Activated CD4-positive, alpha-beta T cell treated with anti-CD3 and anti-CD28 coated beads for 4 hours (primary cell): ENCODE measurements at regions not wholly inside any gene's neighbourhood (a gene's known extent, or its start where the extent isn't known, plus 50 kb on each side); places are given as distances from the start of the nearest gene placed in this dataset.
"Not testable (repeated sequence)": the region's sequence is repeated elsewhere in the genome, so short reads cannot be mapped to it uniquely, and the experiment has no call there.

Experiments used
- DNase-seq, 2 donors: peaks; one replicate each; pipeline ENCODE4 v3.0.0-alpha.2; 2020

DNA sequence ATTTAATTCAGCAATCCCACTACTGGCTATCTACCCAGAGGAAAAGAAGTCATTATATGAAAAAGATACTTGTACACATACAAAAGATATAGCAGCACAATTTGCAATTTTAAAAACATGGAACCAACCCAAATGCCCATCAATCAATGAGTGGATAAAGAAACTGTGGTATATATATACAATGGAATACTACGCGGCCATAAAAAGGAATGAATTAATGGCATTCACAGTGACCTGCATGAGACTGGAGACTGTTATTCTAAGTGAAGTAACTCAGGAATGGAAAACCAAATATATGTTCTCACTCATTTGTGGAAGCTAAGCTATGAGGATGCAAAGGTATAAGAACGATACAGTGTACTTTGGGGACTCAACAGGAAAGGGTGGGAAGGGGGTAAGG is 102.8 kb upstream of the KCNMA1 start:
- DNase-seq, result not testable (repeated sequence)

DNA sequence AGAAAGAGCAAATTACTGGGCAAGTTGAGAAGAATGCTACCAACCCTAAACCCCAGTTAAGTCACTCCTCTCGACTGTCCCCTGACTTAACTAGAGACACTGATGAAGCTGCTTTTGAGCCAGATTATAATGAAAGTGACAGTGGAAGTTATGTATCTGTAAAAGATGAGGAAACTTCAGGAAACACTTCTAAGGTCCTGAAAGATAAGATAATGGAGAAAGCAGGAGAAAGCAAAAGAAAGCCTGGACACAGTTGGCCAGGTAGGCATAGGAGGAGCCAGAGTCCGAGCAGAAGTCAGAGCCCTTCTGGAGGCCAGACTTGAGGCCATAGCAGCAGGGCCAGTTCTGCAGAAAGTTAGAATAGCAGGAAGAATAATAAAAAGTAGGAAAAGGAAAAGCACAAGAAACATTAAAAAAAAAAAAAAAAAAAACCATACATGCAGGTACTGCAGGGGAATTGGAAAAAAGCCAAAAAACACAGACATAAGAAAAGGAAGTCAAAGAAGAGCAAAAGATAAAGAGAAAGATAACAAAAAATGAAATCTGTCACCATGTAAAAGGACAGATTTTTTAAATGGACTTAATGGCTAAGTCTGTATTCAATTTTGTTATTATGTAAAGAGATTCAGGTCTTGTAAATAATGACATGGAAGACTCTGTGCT is 101.0 kb upstream of the KCNMA1 start:
- no peak for DNase-seq

DNA sequence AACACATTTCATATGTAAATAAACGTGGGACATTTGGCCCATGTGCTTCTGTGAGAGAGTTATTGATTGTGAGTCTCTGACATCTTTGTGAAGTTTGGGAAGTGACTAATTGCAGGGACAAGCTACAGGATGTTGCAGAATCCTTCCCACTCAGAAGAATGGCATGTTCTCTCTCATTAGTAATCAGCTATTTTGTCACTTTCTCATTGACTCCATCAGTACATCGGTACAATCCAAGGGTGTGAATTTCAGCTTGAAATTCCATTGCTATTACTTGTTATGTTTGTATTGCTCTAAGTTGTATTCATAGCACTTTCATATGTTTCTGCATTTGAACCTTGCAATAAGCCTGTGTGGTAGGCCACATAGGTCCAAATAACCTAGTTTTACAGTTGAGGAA is 100.0 kb upstream of the KCNMA1 start:
- DNase-seq, result no peak

DNA sequence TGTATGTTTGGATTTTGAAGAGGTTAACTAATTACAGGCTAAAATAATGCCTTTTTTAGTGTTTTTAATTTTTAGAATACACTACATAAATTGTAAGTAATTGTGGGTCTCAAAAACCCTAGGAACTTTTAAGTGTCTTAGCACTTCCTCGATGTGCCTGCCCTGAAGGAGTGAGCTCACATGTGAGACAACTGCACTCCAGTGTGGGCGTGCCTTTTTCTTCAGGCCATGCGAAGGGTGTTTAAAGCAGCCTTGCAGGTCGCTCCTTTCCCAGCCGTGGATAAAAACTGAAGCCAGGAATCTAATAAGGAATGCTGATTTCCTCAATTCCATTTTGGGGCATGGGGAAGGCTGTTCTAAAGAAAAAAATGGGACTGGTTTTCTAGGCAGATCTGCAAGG is 97.5 kb upstream of the KCNMA1 start:
- DNase-seq, result not testable (repeated sequence)

DNA sequence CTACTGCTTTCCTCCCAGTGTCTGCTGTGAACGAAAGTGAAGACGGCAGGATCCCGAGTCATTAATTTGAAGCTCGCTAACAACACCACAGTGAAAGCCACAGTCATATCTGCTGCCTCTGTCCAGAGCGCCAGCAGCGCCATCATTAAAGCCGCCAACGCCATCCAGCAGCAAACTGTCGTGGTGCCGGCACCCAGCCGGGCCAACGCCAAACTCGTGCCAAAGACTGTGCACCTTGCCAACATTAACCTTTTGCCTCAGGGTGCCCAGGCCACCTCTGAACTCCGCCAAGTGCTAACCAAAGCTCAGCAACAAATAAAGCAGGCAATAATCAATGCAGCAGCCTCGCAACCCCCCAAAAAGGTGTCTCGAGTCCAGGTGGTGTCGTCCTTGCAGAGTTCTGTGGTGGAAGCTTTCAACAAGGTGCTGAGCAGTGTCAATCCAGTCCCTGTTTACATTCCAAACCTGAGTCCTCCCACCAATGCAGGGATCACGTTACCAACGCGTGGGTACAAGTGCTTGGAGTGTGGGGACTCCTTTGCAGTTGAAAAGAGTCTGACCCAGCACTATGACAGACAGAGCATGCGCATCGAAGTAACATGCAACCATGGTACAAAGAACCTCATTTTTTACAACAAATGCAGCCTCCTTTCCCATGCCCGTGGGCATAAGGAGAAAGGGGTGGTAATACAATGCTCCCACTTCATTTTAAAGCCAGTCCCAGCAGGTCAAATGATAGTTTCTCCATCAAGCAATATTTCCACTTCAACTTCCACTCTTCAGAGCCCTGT is 94.8 kb upstream of the KCNMA1 start:
- no peak for DNase-seq

DNA sequence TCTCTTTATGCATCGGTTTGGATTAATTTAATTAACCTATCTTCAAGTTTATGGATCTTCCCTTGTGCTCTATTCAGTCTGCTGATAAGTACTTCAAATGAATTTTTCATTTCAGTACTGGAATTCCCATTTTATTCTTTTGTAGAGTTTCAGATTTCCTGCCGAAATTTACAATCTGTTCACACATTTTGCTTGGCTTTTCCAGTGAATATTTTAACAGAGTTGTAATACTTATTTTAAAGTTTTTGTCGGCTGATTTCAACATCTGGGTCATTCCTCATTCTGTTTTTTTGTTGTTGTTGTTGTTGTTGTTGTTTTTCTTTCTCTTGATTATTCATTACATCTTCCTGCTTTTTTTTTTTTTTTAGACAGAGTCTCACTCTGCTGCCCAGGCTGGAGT is 89.9 kb upstream of the KCNMA1 start:
- DNase-seq, result no peak

- no peak for DNase-seq
Observed at GRCh38 chr10:77726732-77727131, 89.1 kb upstream of the KCNMA1 start.

- no peak for DNase-seq
Observed at GRCh38 chr10:77726301-77726700, 88.7 kb upstream of the KCNMA1 start.

DNA sequence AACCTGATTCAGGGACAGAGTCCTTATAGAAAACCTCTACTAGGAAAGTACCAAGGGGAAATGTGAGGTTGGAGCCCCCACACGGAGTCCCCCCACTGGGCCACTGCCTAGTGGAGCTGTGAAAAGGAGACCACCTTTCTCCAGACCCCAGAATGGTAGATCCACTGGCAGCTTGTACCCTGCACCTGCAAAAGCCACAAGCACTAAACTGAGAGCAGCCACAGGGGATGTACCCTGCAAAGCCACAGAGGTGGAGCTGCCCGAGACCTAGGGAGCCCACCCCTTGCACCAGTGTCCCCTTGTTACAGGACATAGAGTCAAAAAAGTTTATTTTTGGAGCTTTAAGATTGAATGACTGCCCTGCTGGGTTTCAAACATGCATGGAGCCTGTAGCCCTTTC is 87.2 kb upstream of the KCNMA1 start:
- DNase-seq, result no peak

- DNase-seq, result no peak
Observed at GRCh38 chr10:77723376-77723775, 85.8 kb upstream of the KCNMA1 start.

DNA sequence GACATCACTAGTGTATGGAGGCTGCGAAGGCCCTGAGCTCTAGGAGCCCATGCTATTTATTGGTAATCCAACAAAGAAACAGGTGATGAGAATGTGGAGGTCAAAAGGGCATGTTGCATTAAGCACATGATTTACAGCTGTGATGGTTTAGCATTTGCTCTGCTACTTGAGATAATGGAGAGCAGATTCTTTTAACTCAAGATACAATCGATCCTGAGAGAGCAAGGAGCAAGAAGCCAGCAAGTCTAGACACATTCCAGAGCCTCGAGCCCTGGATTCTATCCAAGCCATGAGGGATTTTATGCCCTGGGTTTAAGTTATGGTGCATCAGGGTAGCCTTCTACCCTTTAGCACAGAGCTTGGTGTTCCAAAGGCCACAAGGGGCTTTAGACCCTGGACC is 85.3 kb upstream of the KCNMA1 start:
- not testable (repeated sequence) for DNase-seq

DNA sequence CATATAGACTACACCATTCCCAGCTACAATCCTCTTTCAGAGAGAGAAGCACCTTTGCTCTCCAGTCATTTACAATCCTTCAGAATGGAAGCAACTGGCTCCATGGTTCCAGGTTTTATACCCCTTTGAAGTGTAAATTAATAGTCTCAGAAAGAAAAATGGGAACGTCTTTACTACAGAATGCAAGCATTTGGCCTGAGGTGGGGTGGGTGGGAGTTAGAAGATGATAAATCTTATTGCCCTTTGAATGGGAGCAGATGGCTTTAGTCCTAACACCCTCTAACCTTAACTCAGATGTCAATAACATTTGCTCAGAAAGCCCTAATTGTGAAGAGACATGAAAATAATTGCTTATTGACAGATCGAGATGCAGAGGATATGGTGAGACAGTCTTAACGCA is 84.2 kb upstream of the KCNMA1 start:
- no peak for DNase-seq

DNA sequence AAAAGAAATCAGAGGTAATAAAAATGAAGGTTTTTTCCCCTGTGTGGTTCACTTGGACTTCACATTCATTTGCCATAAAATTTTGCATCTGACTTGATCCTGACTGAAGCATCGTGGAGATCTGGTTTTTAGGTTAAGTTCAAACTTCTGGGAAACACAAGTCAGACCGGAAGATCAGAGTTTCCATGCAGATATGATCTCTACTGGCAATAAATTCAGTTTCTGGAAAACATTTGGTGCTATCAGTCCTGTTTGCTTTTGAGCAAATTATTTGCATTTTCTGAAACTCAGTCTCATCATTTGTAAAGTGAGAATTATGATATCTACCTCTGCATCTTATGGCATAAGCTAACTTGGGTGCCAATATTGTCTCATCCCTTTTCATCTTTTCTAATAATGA is 81.3 kb upstream of the KCNMA1 start:
- DNase-seq, result no peak

GRCh38 chr10:77718312-77718711 is 80.7 kb upstream of the KCNMA1 start:
- DNase-seq, result not testable (repeated sequence)

GRCh38 chr10:77717336-77717735 is 79.7 kb upstream of the KCNMA1 start:
- DNase-seq, result no peak

- DNase-seq, result no peak
Observed at GRCh38 chr10:77716458-77717317, 79.1 kb upstream of the KCNMA1 start.

DNA sequence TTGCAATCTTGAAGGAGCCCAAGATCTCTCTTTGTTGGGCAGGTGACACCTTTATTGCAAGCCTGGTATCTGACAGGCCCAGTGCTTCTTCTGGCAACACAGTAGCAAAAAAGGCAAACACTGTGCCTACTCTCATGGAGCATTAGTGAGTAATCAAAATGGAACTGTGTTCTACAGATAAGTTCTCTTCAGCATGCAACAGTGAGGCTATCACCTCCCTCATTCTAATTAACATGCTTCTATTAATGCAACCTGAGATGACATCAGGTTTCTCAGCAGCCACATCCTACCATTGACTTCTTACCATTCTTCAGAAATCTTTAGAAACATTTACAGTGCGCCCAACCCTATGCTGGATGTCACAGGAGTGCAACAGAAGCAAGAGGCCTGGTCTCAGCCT is 77.9 kb upstream of the KCNMA1 start:
- DNase-seq, result no peak

DNA sequence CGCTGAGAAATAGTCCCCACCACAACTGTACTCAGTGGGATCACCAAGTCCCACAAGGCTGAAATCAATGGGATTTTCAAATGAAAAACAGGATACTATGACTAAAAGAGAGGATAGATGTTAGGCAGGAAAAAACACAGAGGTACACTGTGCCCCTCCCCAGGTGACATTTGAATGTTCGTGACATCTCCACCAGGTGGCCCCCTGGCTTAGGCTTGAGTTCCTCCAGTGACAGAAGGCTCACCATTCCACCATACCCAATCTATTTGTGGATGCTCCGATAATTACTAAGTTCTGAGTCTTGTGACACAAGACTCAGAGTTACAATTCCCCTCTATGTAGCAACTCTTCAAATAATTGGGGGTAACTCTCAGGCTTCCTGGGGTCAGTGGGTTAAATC is 77.5 kb upstream of the KCNMA1 start:
- no peak for DNase-seq

- DNase-seq, result no peak
Observed at GRCh38 chr10:77713521-77714280, 76.1 kb upstream of the KCNMA1 start.

DNA sequence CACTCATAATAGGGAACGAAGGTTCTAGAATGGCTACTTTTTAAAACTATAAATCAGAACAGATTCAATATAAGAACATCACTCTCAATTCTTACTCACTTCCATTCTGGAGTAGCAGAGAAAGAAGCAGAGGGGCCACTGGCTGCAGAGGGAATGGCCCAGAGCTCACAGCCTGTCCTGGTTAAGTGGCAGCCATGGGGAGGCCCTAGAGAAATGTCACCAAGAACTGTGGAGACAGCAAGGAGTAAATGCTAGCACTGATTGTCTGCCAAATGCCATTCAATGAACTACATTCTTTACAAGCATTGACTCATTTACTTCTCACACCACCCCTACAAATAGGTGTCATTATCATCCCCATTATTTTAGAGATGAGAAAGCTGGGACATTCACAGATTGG is 74.6 kb upstream of the KCNMA1 start:
- no peak for DNase-seq

DNA sequence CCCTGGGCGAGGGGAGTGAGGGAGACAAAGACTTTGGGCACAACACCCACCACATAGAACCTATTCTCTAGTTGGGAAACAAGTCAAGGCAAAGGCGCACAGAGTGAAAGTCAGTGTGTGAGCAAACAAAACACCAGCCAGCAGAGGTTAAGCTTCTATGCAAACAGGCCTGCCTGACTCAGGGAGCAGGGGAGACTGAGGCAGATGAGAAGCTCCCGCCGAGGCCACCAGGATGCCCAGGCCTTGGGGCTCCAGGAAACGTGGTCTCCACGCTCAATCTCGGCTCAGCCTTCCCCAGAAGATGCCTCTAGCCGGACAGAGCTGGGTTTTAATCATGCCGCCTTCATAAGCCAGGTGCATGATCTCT is 74.1 kb upstream of the KCNMA1 start:
- DNase-seq, result no peak

- DNase-seq, result peak; percentile 41 to 66
Observed at GRCh38 chr10:77710759-77711682, 73.4 kb upstream of the KCNMA1 start.
